ENCODE measurements at regions not wholly inside any gene's neighbourhood (a gene's known extent, or its start where the extent isn't known, plus 50 kb on each side); places are given as distances from the start of the nearest gene placed in this dataset.

DNA sequence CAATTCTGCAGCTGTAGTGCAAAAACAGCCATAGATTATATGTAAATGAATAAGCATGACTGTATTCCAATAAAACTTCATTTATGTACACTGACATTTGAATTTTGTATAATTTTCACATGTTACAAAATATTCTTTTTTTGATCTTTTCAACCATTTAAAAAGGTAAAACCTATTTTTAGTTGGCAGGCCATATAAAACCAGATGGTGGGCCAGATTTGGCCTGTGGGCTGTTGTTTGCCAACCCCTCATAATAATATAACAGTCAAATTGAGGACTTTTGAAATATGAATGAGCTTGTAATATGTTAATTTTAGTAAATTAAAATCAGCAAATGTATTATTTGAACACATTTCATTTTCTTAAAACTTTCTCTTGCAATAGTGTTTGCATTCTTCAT is 913.4 kb downstream of the TLE1 start:
- no peak for ATAC-seq
- Histone ChIP-seq H3K36me3 (ENCODE audit: control insufficient read depth, insufficient read depth, low read length) (no peaks in the 10 kb centered on the region), H3K27ac (ENCODE audit: extremely low read depth, low read depth, low read length) (no peak overlapping the region), H2AFZ (ENCODE audit: low read depth, low read length) (no peak overlapping the region), H3K79me2 (ENCODE audit: control insufficient read depth, insufficient read depth, low read length) (no peaks in the 10 kb centered on the region), H3K4me3 (no peak overlapping the region), H3K4me2 (ENCODE audit: insufficient read depth, low read length) (no peak overlapping the region), H3K9me3 (replicated peaks; ENCODE audit: control insufficient read depth, insufficient read depth, low read depth, low read length) (no peaks in the 10 kb centered on the region), H4K20me1 (replicated peaks; ENCODE audit: control insufficient read depth, insufficient read depth, low read length) (no peaks in the 10 kb centered on the region), H3K9me1 (ENCODE audit: control insufficient read depth, insufficient read depth, low read length) (no peaks in the 10 kb centered on the region), H3K4me1 (replicated peaks in 1 of 2; ENCODE audit: control insufficient read depth in 2 of 2, insufficient read depth in 2 of 2, low read length in 2 of 2) (no peaks in the 10 kb centered on the region), H3K9ac (ENCODE audit: insufficient read depth in 1 of 2, low read depth in 2 of 2, low read length in 2 of 2) (no peak overlapping the region), H3K27me3 (ENCODE audit: control insufficient read depth in 2 of 2, insufficient read depth in 2 of 2, low read length in 2 of 2) (no peaks in the 10 kb centered on the region)
- CTCF ChIA-PET (ENCODE audit: low intra/inter-chr PET ratio), result no interaction called here
- intact Hi-C loops (cut with micrococcal nuclease) (no loop called here), in situ Hi-C loops (cut with MboI) (no loop called here)
- no peak for TF ChIP-seq GABPA (tag; conservative IDR thresholded peaks at IDR 0.05; ENCODE audit: low read depth)
- no peak for TF ChIP-seq ZSCAN32 (CRISPR knock-in tag; IDR thresholded peaks at IDR 0.05)
- TF ChIP-seq FOXA3 (CRISPR knock-in tag; conservative IDR thresholded peaks at IDR 0.05 in 1 of 2, IDR thresholded peaks at IDR 0.05 in 1 of 2), result no peak
- no peak for TF ChIP-seq TAL1 (IDR thresholded peaks at IDR 0.05)
- no peak for TF ChIP-seq MCM7 (IDR thresholded peaks at IDR 0.05)
- TF ChIP-seq PRMT5 (CRISPR knock-in tag; IDR thresholded peaks at IDR 0.05), result no peak
- TF ChIP-seq POLR3G (IDR thresholded peaks at IDR 0.05; ENCODE audit: extremely low read depth, insufficient read length, insufficient replicate concordance), result no peak
- TF ChIP-seq BMI1 (IDR thresholded peaks at IDR 0.05; ENCODE audit: low read length), result no peak
- TF ChIP-seq LEF1 (IDR thresholded peaks at IDR 0.05), result no peak
- no peak for TF ChIP-seq GTF2A2 (tag; IDR thresholded peaks at IDR 0.05)
- TF ChIP-seq, protein P1, sequence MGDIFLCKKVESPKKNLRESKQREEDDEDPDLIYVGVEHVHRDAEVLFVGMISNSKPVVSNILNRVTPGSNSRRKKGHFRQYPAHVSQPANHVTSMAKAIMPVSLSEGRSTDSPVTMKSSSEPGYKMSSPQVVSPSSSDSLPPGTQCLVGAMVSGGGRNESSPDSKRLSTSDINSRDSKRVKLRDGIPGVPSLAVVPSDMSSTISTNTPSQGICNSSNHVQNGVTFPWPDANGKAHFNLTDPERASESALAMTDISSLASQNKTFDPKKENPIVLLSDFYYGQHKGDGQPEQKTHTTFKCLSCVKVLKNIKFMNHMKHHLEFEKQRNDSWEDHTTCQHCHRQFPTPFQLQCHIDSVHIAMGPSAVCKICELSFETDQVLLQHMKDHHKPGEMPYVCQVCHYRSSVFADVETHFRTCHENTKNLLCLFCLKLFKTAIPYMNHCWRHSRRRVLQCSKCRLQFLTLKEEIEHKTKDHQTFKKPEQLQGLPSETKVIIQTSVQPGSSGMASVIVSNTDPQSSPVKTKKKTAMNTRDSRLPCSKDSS (IDR thresholded peaks at IDR 0.05; ENCODE audit: low read depth, partially characterized antibody), result no peak
- BruUV-seq (replicated peaks), result no TSS peak
- no peak for FAIRE-seq
- no peak for DNase-seq (ENCODE audit: extremely low read depth in 1 of 4, low spot score in 3 of 4)
- POLR2A ChIA-PET, result no interaction called here
